CD1c-positive myeloid dendritic cell (primary cell): ENCODE measurements at regions not wholly inside any gene's neighbourhood (a gene's known extent, or its start where the extent isn't known, plus 50 kb on each side); places are given as distances from the start of the nearest gene placed in this dataset.
"Not testable (repeated sequence)": the region's sequence is repeated elsewhere in the genome, so short reads cannot be mapped to it uniquely, and the experiment has no call there.

Experiments used
- DNase-seq: peaks from one replicate; pipeline ENCODE4 v3.0.0-alpha.2; 2016; ENCODE audit errors: extremely low spot score

DNA sequence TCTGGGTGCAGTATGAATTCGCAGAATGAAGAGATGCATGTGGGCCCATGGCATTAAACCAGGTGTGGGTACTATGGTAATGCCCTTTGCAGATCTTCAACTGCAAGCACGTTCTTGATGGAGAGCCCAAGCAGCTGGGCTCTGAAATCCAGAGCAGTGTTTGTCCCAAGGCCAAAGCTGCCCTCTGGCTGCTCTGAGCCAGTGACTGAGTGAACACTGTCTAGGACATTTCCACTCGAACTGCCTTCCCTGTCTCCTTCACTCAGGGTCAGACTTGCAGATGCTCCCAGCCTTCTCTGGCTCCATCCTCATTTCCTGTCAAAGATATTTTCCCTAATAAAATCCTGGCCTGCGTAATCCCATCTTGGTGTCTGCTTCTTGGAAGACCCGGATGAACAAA is 80.2 kb upstream of the GJB6 start:
- no peak for DNase-seq

DNA sequence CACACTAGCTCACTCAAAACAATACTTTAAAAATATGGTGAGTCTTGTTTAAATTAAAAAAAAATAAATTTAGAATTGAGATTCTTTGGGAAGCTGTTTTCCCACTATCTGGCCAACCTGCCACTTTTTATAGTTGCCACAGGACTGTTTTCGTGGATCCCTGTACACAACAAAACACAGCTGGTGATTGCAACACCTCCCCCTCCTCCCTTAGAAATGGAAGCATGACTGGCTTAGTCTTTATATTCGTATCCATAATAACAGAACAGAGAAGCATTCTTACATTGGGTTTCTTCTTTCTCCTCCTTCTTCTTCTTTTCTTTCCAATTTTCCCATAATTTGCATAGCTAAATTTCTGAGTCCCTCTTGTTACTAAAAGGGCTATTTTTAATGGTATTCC is 79.5 kb upstream of the GJB6 start:
- peak; percentile 22 for DNase-seq

DNA sequence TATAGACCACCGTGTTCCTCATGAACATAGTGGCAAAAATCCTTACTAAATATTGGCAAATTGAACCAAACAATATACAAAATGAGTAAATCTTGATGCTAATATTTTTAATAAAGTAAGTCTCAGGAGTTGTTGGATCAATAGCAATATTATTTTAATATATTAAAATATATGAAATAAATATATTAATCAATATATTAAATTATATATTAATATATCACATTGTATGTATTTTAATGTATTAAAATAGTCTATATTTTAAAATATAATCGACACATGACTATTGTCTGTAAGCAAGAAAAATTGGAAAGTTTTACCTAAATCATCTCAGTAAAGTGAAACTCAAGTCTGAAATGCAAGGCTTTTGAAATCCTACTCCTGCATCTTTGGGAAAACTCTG is 78.9 kb upstream of the GJB6 start:
- no peak for DNase-seq

DNA sequence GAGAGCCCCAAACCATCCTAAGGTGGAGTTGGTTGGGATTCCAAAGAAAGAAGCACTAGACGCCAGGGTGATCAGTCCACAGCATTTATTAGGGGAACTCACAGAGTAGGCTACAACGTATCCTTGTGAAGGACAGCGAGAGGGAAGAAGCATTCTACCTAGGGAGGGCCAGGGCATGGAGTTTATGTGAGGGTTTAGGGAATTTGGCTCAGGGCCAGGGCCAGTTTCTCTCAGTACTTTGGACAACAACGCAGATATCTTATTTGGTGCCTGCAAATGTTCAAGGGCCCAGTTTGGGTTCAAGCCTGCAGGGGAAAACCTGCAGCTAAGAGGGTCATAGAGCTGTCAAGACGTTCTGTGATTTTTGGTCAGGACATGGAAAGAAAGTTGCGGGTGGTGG is 73.9 kb upstream of the GJB6 start:
- no peak for DNase-seq

DNA sequence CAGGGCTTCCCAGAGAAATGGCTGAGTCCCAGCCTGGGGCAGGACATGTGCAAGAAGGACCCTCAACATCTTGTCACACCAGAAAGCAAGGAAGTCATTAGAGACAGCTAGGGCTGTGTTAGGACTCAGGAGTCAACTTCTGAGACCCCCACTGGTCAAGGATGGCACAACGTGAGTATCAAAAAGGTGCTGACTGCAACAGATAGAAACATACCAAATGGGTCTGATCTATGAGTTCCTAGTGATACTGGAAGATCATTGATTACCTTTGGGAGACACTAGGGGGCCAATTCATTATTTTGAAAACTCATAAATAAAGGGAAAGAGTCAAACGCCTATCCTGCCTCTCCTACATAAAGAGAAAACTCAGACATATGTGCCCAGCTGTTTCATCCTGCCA is 73.5 kb upstream of the GJB6 start:
- DNase-seq: no peak

DNA sequence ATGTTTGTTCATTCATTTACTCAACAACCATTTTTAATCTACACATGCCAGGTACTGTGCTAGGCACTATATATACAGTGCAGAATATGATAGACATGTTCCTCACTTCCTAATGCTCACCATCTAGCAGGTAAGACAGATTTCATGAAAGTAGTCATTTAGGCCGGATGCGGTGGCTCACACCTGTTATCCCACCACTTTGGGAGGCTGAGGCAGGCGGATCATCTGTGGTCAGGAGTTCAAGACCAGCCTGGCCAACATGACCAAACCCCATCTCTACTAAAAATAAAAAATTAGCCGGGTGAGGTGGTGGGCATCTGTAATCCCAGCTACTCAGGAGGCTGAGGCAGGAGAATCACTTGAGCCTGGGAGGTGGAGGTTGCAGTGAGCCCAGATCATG is 71.9 kb upstream of the GJB6 start:
- not testable (repeated sequence) for DNase-seq

DNA sequence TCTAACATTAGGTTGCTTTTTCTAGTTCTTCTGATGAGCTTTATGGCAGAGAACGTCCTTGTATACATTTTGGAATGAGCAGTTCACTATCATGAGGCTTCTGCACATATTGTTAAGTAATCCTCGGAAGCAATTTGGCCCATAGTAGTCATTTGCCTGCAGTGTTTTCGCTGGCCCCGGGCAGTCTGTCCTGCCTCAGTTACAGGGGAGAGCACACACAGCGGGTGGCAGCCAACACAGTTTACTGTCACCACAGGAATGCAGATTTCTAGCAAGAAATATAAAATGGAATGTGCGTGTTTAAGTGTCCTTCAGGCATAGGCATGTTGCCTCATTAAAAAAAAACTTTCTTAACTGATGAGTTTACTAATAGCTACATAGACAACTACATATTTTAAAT is 71.5 kb upstream of the GJB6 start:
- no peak for DNase-seq

DNA sequence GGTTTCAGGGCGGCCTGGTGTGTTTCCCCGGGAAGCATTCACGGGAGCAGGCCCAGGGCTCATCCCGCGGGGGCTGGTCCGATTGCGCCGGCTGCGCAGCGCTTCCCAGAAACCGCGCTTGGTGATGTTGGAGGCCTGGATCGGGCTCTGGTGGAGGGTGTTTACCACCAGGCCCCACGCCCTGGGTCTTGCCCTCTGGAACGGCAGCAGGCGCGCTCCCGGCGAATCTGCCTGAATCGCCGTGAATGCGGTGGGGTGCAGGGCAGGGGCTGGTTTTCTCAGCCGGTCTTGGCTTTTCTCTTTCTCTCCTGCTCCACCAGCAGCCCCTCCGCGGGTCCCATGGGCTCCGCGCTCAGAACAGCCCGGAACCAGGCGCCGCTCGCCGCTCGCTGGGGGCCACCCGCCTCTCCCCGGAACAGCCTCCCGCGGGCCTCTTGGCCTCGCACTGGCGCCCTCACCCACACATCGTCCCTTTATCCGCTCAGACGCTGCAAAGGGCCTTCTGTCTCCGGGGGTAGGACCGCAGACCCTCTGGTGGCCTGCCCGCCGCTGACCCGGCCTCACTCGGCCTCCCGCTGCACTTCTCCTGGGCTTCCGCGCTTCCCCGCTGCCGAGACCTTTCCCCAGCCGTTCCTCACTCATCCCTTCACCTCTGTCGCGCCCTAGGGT is 69.4 kb upstream of the GJB6 start:
- no peak for DNase-seq

DNA sequence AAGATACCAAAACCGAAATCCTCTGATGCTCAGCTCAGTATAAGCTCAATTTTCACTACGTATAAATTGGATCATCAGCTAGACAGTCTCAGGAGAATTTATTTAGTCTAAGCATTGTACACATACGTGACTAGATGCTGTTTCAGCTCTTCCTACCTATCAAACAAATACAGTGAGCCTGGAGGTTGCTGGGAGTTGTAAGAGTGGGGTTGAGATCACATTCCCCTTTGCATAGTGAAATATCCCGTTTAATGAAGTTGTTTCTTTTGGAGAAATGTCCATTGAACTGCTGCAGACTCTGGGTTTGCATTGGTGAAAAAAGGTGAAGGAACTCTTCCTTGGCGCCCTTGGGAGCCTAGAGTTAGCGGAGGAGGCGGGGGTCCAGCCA is 68.9 kb upstream of the GJB6 start:
- DNase-seq: no peak

DNA sequence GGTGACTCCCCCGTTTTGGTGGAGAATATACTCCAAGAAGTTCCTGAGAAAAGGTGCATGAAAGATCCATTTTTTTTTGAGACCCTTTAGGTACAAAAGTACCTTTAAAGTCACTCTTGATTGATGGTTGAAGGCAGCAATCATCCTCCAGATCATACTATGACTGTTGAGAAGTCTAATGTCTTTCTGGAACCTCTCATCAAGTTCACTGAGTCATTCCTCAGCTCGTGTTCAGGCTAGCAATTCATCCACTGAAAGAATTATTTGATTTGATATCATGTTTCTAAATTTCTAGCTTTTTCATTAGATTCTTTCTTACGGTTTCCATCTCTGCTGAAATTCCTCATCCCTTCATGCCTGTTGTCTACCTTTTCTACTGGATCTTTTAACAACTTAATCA is 65.1 kb upstream of the GJB6 start:
- no peak for DNase-seq

DNA sequence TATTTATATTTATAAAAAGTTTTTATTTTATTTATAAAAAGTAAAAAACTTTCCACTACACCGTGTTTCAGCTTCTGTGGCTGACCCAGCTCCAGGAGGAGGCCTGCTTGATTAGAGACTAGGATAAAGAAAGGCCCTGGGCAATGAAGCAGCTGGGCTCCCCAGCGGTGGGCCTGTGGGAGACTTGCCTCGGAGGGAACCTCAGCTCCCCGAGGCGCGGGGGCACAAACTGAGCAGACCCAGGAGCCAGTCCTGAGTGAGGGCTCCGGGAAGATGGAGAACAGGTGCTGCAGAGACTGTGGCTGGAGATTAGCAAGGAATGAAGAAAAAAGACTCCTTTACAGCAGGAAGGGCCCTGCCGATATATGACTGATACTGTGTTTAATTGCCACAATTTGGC is 63.8 kb upstream of the GJB6 start:
- no peak for DNase-seq

DNA sequence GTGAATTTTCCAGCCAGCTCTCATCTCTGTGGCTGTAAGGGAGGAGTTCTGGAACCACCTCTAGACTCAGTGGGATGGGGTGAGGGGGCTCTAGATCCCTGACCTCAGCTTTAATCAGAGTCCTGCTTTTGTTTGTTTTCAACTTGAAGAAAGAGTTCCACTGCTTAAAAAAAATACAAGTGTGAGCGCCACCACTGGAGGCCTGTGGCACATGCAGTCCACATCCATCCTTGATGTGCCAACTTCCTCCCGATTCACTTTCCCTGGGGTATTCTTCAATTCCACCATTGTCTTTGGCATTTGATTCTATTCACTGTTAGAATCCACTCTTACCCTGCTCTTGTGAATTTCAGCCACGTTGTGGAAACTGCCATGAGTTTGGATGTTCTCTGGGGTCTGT is 62.4 kb upstream of the GJB6 start:
- no peak for DNase-seq

DNA sequence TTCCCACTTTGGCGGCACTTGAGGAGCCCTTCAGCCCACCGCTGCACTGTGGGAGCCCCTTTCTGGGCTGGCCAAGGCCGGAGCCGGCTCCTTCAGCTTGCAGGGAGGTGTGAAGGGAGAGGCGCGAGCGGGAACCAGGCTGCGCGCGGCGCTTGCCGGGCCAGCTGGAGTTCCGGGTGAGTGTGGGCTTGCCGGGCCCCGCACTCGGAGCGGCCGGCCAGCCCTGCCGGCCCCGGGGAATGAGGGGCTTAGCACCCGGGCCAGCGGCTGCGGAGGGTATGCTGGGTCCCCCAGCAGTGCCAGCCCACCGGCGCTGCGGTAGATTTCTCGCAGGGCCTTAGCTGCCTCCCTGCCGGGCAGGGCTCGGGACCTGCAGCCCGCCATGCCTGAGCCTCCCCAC is 60.2 kb upstream of the GJB6 start:
- not testable (repeated sequence) for DNase-seq

DNA sequence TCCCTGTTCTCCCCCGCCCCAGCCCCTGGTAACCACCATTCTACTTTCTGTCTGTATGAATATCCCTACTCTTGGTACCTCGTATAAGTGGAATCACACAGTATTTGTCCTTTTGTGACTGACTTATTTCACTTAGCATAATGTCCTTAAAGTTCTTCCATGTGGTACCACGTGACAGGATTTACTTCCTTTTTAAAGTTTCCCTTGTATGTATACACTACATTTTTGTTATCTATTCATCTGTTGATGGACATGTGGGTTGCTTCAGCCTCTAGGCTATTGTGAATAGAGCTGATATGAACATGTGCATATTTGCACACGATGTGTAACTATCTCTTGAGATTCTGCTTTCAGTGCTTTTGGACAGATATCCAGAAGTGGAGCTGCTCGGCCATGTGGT is 59.6 kb upstream of the GJB6 start:
- DNase-seq: no peak

DNA sequence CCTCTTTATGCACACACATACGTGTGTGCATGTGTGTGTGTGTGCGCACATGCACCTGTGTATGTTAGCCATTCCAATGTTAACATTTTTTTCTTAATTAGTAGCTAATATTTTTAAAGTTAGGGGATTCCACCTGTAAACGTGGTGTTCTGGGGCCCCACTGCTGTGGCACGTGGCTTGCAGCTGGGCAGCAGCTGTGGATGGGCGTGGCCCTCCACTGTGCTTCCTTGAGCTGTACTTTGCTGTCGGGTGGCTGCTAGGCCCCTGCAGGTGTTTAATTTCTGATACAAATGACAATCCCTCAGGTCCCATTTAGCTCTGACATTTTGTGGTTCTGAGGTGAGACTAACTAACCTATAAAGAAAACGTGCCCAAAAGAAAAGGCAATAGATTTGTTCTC is 58.9 kb upstream of the GJB6 start:
- no peak for DNase-seq

DNA sequence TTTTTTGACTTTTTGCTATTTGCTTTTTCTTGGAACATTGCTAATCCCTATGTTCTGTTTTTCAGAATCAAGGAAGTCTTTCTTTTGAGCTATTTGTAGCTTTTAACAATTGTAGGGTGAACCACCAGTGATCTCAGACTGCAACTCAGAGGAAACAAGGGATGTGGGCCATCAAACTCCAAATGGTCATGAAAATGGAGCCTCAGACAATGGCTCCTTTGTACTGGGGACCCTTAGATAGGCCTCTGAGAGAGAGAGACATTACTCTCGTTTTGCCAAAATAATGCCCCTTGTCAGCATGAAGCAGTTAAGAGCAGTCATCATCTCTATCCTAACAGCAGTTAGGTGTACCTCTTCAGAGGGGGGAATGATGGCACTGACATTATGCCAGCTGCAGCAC is 56.4 kb upstream of the GJB6 start:
- no peak for DNase-seq

DNA sequence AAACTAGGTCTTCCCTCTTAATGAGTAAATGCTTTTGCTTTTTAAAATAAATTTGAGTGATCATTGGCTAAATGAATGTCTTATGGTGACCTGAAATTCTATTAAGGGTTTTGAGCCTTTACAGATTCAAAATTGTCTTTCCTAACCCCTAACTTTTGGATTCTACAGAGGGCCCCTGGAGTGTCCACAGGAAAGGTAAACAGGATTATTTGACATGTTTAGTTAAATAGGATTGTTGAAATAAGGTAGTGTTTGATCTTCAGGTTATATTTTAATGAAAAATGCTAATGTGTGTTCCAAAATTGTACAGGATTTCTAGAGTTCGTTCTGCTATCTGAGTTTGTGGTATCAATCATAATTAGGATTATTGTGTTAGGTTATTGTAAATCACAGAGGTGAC is 55.9 kb upstream of the GJB6 start:
- no peak for DNase-seq

DNA sequence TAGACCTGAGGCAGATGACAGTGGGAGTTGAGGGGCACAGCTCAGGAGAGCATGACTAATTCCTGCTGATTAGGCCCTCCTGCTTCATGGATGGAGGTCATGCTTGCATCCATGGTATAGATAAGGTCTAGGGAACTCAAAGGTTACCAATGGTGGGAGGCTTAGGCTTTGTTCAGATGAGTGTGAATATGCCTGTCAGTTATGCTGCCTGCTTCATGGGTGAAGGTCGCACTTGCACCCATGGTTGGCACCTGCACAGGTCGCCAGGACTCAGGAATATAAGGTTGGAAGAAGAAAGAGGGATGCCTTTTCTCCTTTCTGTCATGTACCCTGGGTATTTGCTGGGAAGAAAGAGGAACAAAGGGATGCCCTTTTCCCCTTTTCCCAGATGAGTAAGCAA is 53.4 kb upstream of the GJB6 start:
- no peak for DNase-seq
